ENCODE measurements at regions not wholly inside any gene's neighbourhood (a gene's known extent, or its start where the extent isn't known, plus 50 kb on each side); places are given as distances from the start of the nearest gene placed in this dataset.
"Not testable (repeated sequence)": the region's sequence is repeated elsewhere in the genome, so short reads cannot be mapped to it uniquely, and the experiment has no call there.

DNA sequence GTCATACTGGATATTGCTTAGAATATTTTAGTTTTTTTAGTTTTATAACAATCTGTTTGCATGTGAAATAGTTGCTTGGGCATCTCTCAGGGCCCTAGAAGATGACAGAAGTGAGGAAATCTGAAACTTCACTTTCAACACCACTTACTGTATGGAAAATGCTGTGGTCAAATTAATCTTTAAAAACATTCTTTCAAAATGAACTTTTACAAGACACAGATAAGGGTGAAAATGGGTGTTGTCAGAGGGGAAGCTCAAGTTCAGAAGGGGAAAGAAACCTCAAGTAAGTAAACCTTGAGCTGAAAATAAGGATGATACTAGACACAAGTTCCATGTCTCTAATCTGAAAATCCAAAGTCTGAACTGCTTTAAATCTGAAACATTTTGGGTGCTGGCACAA lies 1840.1 kb upstream of the RAG2 start:
- DNase-seq (ENCODE audit: low read depth in 2 of 2), result no peak

DNA sequence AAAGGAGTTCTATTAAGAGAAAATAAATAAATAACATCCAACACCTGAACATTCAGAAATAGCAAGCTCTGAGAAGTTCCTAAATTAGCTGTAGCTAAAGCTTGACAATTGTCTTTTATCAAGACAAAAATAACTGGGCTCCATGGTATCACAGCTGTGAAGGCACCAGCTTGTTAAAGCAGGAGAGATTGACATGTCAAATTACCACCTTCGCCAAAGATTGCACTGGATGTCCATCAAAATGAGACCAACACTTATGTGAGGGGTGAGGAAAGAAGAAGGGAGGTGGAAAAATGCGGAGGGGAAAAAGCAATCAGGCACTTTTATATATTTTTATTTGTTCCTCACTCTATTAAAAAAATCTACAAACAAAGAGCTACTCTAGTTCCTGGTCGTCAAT lies 1827.5 kb upstream of the RAG2 start:
- DNase-seq (ENCODE audit: low read depth in 2 of 2), result no peak

DNA sequence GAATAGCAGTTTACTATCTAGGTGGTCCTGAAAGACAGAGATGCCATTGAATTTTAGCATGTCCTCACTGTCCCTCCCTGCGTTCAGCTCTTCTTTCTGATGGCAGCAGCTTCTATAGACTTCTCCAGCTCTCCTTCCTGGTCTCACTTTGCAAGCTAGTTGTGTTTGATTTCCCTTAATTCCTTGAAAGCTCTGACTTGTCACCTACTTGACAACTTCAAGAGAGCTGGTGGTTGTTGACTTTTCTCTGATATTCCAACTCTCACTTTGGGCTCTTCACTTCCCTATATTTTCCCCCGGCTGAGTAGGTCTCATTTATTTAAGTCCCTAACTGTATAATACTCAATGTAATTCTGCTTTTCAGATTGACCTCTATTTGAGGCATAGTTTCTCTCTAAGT lies 1825.0 kb upstream of the RAG2 start:
- no peak for DNase-seq (ENCODE audit: low read depth in 2 of 2)

DNA sequence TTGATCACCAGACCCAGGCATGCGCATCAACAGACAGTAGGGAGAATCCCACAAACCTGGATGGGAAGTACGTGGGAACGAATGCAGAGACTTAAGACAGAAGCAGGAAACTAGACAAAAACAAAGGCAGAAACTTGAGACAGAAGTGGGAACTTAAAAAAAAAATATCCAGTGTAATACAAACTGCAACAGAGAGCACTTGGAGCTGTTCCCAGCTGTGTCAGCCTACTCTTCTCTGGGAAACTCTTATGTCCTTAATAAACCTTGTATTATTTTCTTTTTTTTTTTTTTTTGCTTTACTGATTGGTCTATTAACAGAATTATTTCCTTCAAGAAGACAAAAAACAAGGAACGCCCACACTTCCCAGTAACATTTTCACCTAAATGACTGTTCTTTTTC lies 1818.1 kb upstream of the RAG2 start:
- no peak for DNase-seq (ENCODE audit: low read depth in 2 of 2)

DNA sequence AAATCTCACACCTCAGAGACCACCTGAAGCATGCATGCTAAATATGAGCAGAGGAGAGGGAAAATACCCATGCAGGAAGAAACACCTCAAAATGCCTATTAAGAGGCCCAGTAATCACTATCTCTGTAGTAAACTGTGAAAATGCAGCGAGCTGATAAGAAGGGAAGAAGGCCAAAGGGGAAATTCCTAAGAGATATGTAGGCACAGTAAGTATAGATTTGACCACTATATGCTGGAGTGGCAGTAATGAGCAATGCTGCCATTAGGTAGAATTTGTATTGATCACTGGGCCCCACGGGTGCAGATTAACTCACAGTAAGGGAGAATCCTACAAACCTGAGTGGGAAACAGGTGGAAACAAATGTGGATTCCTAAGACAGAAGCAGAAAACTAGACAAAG lies 1813.1 kb upstream of the RAG2 start:
- no peak for DNase-seq (ENCODE audit: low read depth in 2 of 2)

DNA sequence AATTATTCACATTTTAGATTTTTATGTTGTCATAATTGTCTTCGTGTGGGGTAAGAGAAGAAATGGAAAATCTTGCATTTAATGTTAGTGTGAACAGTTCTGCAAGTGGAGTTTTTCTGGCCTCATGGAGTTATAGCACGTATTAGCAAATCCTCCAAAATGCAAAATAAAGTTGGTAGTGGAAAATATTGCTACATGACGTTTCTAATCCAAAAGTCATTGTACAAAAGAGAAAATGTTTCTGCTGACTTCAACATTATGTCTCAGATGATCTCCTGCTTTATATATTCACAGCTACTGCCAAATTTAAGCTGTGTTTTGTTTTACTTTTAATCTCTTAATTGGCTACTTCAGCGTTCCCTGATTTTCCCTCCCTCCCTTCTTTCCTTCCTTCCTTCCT lies 1804.0 kb upstream of the RAG2 start:
- no peak for DNase-seq (ENCODE audit: low read depth in 2 of 2)

DNA sequence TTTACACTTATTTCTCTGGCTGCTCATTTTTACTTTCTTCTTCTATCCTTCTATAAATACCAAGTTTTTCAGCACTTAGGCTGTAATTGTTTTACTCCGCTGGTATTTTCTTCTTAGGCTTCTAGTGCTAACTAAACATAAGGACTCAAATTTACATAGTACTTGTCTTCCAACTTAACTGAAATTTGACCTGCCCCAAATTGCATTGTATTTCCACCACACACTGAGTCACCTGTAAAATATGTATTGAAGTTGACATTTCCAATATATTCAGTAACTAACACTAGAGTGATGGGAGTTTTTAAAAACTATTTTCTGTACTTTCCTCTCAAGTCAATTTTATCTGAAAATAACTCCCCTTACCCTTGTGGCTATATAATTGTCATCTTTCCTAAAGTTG lies 1794.1 kb upstream of the RAG2 start:
- DNase-seq (ENCODE audit: low read depth in 2 of 2), result no peak

DNA sequence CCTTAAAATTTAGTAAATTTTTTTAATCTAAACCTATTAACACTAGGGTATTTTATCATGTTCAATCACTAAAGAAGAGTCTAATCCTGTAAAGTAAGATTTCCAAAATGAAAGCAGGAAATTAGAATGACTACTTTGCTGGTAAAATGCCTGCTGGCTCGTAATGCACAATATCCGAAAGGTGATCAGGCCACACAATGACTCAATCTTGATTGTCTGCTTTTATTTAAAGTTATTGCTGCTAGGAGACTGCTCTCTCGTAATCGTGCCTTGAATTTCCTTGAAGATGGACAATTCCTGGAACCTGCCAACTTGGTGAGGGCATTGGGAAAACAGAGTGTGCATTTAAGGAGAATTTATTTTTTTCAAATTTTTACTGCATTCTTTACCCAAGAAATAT lies 1786.5 kb upstream of the RAG2 start:
- DNase-seq (ENCODE audit: low read depth in 2 of 2), result no peak

DNA sequence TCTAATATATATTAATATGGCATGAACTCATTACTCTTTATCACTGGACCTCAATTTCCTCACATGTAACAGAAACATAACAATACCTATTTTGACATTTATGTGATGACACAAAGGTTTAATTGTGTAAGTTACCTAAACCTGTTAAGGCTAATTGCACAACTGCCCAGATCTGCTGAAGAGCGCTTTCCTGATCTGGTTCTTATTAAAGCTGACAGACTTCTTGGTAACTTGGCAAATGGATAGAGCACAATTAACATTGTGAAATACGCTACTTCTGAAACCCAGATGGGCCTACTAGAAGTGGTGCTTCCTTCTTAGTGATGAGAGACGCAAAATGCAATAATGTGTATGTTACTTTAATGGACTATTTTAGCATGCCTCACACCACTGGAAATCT lies 1767.2 kb upstream of the RAG2 start:
- DNase-seq (ENCODE audit: low read depth in 2 of 2), result no peak

DNA sequence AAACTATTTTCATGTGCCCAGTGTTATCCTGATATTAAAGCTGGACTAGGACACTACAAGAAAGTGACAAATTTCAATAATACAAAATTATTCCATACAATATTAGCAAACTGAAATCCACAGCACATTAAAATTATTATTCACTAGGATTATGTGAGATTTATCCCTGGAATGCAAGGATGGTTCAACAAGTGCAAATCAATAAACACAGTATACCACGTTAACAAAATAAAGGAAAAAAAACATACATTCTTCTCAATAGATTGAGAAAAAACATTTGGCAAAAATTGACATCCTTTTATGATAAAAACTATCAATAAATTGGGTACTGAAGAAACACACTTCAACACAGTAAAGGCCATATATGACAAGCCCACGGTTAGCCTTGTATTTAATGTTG lies 1758.2 kb upstream of the RAG2 start:
- DNase-seq (ENCODE audit: low read depth in 2 of 2), result no peak

DNA sequence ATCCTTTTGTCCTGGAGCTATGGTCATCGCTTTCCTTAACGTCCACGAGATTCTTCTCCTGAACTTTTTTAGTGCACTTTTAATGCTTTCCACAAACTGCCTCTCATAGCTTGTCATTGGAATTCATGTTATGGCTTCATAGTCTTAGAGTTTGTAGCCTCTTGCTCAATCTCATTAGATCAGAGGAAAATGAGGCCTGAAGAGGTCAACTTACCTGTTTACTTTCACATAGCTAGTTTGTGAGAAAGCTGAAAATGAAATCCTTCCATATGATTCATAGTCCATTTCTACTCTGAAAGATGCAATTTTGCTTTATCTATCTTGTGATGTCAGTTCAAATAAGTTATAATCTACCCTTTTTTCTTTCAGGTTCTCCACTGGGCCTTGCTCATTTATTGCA lies 1747.2 kb upstream of the RAG2 start:
- DNase-seq (ENCODE audit: low read depth in 2 of 2), result no peak

DNA sequence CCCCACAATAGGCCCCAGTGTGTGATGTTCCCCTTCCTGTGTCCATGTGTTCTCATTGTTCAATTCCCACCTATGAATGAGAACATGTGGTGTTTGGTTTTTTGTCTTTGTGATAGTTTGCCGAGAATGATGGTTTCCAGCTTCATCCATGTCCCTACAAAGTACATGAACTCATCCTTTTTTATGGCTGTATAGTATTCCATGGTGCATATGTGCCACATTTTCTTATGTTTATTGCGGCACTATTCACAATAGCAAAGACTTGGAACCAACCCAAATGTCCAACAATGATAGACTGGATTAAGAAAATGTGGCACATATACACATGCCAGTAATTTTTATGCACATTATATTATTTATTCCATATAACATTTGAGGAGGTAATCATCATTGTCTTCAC lies 1743.6 kb upstream of the RAG2 start:
- not testable (repeated sequence) for DNase-seq (ENCODE audit: low read depth in 2 of 2)

DNA sequence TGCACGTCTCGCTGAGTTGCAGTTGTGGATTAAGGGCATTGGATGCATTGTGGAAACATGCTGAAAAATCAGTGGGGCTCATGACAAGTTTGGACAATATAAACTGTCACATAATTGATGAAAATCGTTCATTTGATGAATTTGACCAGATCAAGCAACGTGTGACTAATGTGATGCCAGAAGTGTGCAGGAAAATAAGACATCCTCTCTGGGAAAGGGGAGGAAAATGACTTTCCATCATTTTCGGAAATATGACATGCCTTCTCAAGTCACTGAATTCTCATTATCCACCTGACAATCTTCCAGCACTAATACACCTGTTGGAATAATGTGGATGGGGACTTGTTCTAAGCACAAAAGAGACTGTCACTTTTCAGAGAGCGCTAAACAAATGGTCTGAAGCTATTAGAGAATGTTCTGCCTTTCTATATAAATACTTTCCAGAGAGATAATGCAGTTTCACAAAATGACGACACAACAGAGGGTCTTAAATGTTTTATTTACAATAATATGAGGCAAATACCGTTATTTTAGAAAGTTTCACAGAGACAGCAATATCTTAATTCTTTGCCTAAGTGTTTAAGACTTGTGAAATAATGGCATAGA lies 1741.9 kb upstream of the RAG2 start:
- no peak for DNase-seq (ENCODE audit: low read depth in 2 of 2)

DNA sequence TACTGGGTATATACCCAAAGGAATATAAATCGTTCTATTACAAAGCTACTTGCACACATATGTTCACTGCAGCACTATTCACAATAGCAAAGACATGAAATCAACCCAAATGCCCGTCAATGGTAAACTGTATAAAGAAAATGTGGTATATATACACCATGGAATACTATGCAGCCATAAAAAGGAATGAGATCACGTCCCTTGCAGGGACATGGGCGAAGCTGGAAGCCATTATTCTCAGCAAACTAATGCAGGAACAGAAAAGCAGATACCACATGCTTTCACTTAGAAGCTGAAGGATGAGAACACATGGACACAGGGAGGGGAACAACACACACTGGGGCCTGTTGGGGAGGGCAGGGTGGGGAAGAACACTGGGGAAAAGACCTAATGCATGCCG lies 1740.0 kb upstream of the RAG2 start:
- DNase-seq (ENCODE audit: low read depth in 2 of 2), result not testable (repeated sequence)

DNA sequence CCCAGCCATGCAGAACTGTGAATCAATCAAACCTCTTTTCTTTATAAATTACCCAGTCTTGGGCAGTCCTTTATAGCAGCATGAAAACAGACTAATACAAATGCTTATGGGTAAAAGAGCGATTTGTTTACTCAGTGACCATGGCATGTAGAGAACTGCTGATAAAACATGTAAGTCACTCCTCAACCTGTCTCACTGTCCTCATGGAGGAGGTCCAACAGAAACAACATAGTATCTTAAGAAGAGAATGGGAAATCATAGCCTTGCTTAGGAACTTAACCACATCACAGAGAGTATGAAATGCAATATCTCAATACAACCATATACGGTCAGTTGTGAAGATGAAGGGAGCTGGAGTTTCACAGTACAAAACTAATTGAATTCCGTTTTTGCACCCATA lies 1734.0 kb upstream of the RAG2 start:
- DNase-seq (ENCODE audit: low read depth in 2 of 2), result no peak

DNA sequence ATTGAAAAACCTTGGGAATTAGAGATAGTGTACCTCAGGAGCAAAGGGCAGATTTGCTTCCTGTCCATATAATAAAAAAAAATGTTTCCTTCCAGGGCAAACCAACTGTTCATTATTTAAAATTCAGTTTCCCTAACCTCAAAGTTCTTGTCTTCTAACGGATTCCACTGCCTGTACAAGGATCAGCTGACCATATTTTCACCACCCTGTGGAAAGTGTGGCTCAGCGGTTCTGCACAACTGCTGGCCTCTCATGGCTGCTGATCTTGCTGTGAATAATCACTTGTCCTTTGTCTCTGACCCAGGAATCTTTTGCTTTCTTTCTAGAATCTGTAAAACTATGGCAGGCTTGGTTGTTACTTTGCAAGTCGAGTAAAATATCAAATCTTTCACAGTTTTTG lies 1732.5 kb upstream of the RAG2 start:
- DNase-seq (ENCODE audit: low read depth in 2 of 2), result no peak

DNA sequence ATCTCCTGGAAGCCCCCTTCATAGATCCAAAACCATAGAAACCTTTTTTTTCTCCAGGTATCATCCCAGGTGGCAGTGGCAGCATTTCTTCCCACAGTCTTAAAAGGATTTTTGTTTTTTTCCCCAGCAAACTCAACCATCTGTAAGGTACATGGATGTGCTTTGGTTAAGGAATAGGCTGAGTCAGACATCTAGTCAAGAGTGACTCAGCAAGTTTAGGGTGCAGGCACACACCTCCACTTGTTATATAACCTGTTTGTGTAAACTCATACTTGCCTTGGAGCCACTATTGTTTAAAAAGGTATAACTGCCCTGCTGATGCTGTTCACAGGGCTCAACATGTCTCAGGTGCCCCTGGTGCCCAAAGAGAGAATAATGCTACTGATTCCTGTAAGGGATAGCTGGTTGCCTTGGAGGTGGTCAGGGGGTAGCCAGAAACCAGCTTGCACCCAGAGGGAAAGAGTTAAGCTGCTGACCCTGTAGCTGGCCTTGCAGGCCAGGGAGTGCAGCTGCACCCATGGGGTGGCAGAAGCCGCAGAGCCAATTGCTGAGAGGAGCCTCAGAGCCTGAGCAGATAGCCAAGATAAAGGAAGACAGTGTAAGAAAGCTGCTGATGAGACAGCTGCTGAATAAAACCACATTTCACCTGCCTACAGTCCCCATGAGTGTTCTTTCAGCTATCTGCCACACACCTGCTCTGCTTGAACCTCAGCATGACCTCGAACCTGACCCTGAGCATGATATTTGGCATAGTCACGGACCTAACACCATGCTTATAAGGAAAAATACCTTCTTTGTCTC lies 1726.1 kb upstream of the RAG2 start:
- no peak for DNase-seq (ENCODE audit: low read depth in 2 of 2)

DNA sequence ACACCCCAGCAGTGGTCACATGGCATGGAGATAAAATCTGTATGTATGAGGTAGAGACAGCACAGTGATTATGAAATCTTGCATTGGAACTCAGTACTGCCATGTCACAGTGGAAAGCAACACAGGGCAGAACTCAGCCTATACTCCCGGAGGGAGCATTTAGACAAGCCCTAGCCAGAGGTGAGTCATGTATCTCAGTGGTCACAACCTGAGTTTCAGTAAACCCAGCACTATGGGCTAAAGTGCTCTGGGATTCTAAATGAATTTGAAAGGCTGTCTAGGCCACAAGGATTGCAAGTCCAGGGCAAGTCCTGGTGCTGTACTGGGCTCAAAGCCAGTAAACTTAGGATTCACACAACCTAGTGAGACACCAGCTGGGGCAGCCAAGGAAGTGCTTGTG lies 1717.1 kb upstream of the RAG2 start:
- no peak for DNase-seq (ENCODE audit: low read depth in 2 of 2)

DNA sequence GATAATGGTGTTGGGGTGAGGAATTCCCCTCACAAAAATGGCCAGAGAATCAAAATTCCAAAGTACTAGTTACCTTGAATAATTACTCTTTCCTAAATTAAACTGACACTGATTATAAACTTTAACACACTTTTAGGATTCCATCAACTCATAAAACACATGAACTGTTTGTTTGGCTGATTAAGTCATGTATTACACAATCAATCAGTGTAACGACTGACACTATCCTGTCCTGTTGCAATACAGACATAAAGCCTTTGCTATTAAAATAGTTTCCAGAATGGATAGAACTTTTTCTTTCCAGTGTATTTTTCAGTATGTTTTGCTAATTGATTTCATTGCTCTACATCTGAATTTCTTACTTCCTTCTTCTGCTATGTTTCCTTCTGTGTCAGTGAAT lies 1709.4 kb upstream of the RAG2 start:
- no peak for DNase-seq (ENCODE audit: low read depth in 2 of 2)

DNA sequence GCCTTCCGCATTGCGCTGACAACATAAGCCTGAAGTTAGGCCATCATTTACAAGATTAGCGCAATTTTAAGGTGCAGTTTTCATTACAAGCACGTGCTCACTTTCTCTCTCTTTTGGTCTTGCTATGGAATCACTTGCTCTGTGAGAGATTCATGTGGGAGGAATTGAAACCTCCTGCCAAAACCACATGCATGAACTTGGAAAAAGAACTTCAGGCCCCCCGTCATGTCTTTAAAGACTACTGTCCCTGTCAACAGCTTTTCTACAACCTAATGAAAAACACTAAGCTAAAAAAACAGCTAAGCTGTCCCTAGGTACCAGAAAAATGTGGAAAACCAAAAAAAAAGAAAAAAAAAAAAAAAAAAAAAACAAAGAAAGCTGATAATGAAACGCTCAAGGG lies 1707.6 kb upstream of the RAG2 start:
- no peak for DNase-seq (ENCODE audit: low read depth in 2 of 2)

DNA sequence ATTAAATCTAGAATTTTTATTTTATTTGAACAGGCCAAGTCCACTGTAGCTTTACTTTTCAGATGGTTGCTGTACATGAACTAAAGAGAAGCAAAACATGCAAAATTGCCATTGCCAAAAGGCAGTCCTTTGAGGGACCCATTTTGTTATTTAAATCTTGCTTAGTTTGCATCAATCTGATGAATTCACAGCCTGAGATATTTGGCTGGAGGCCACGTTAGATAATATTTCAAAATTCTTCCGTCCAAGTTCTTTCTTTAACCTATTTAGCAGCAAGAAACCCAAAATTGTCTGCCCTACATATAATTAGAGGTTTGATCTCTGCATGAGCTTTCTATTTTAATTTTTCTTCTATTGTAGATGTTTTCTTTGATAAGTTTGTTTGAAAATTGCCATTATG lies 1706.9 kb upstream of the RAG2 start:
- no peak for DNase-seq (ENCODE audit: low read depth in 2 of 2)

DNA sequence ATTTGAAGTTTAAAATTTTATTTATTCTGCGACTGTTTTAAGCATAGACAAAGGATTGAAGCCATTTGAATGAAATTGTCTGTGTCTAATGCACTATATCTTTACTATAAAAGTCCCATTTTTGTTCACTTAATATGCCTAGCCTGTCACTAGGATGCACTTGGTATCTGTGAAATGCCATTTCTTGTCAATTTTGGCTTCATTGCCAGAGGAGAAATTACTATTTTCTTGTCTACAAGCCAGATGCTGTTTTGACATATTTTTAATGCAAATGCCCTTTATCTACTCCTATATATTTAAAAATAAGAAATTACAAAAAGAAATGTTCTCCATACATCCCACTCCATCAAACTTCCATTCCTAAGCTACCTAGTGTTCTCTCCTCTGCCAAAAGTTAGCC lies 1704.5 kb upstream of the RAG2 start:
- DNase-seq (ENCODE audit: low read depth in 2 of 2), result no peak

DNA sequence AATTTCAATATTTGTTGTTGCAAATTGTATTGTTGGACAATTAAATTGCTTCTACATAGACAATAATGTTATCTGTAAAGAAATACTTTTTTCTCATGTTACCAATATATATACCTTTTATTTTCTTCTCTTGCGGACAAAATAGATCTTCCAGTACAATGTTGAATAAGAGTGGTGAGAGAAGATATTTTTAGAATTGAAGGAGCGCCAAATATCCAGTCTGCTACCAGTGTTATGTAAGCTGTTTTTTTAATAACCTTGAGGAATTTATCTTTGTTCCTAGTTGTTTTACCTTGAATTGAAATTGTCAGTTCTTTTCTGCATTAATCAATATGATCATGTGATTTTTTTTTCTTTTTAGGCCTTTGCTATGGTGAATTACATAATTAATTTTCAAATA lies 1702.5 kb upstream of the RAG2 start:
- no peak for DNase-seq (ENCODE audit: low read depth in 2 of 2)

DNA sequence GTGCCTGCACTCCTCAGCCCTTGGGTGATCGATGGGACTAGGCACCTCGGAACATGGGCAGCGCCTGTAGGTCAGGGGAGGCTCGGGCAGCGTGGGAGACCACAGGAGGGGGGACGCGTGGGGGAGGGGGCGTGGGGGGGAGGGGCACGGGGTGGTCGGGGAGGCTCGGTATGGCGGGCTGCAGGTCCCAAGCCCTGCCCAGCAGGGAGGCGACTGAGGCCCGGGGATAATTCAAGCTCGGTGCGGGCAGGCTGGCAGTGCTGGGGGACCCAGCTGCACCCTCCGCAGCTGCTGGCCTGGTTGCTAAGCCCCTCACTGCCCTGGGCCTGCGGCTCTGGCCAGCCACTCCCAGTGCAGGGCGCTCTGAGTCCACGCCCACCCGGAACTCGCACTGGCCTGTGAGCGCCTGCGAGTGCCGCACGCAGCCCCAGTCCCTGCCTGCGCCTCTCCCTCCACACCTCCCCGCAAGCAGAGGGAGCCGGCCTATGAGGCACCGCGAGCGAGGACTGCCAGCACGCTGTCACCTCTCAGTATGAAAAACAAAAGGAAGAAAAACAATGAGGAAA lies 1698.3 kb upstream of the RAG2 start:
- DNase-seq (ENCODE audit: low read depth in 2 of 2), result no peak
